ENCODE measurements at regions not wholly inside any gene's neighbourhood (a gene's known extent, or its start where the extent isn't known, plus 50 kb on each side); places are given as distances from the start of the nearest gene placed in this dataset.

- no peaks in the 10 kb centered on the region for H3K27me3 ChIP-seq (ENCODE audit: control insufficient read depth in 4 of 4, insufficient read depth in 4 of 4, low read length in 3 of 4)
- 75% methylated on average over 3 of the region's 3 CpGs for WGBS
- H3K36me3 ChIP-seq (ENCODE audit: control insufficient read depth in 4 of 4, insufficient read depth in 3 of 4, low read depth in 1 of 4, low read length in 3 of 4): no peaks in the 10 kb centered on the region
- H3K9me3 ChIP-seq (ENCODE audit: control insufficient read depth in 4 of 4, low read length in 3 of 4): no peaks in the 10 kb centered on the region
- DNase-seq (ENCODE audit: low spot score): no peak
- no peak overlapping the region for H3K27ac ChIP-seq (ENCODE audit: low read depth in 1 of 2, low read length in 2 of 2)
- H3K4me1 ChIP-seq (ENCODE audit: control insufficient read depth in 4 of 4, insufficient read depth in 4 of 4, low read length in 3 of 4): no peaks in the 10 kb centered on the region
- TF ChIP-seq FOXA1 (IDR thresholded peaks at IDR 0.05) (no peak), GABPA (IDR thresholded peaks at IDR 0.05 in 1 of 2, conservative IDR thresholded peaks at IDR 0.05 in 1 of 2) (no peak), RAD21 (IDR thresholded peaks at IDR 0.05) (no peak), JUND (IDR thresholded peaks at IDR 0.05) (no peak), CTCF (IDR thresholded peaks at IDR 0.05; ENCODE audit: low read depth, low read length, missing input control) (no peak), EGR1 (IDR thresholded peaks at IDR 0.05; ENCODE audit: low read depth in 2 of 2) (no peak), RXRA (IDR thresholded peaks at IDR 0.05) (no peak), NR2F2 (IDR thresholded peaks at IDR 0.05) (no peak)
- TF ChIP-seq, protein P1, sequence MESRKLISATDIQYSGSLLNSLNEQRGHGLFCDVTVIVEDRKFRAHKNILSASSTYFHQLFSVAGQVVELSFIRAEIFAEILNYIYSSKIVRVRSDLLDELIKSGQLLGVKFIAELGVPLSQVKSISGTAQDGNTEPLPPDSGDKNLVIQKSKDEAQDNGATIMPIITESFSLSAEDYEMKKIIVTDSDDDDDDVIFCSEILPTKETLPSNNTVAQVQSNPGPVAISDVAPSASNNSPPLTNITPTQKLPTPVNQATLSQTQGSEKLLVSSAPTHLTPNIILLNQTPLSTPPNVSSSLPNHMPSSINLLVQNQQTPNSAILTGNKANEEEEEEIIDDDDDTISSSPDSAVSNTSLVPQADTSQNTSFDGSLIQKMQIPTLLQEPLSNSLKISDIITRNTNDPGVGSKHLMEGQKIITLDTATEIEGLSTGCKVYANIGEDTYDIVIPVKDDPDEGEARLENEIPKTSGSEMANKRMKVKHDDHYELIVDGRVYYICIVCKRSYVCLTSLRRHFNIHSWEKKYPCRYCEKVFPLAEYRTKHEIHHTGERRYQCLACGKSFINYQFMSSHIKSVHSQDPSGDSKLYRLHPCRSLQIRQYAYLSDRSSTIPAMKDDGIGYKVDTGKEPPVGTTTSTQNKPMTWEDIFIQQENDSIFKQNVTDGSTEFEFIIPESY (IDR thresholded peaks at IDR 0.05): no peak
- TF ChIP-seq, protein P2, sequence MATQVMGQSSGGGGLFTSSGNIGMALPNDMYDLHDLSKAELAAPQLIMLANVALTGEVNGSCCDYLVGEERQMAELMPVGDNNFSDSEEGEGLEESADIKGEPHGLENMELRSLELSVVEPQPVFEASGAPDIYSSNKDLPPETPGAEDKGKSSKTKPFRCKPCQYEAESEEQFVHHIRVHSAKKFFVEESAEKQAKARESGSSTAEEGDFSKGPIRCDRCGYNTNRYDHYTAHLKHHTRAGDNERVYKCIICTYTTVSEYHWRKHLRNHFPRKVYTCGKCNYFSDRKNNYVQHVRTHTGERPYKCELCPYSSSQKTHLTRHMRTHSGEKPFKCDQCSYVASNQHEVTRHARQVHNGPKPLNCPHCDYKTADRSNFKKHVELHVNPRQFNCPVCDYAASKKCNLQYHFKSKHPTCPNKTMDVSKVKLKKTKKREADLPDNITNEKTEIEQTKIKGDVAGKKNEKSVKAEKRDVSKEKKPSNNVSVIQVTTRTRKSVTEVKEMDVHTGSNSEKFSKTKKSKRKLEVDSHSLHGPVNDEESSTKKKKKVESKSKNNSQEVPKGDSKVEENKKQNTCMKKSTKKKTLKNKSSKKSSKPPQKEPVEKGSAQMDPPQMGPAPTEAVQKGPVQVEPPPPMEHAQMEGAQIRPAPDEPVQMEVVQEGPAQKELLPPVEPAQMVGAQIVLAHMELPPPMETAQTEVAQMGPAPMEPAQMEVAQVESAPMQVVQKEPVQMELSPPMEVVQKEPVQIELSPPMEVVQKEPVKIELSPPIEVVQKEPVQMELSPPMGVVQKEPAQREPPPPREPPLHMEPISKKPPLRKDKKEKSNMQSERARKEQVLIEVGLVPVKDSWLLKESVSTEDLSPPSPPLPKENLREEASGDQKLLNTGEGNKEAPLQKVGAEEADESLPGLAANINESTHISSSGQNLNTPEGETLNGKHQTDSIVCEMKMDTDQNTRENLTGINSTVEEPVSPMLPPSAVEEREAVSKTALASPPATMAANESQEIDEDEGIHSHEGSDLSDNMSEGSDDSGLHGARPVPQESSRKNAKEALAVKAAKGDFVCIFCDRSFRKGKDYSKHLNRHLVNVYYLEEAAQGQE (IDR thresholded peaks at IDR 0.05): no peak
- TF ChIP-seq, protein P3, sequence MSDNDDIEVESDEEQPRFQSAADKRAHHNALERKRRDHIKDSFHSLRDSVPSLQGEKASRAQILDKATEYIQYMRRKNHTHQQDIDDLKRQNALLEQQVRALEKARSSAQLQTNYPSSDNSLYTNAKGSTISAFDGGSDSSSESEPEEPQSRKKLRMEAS (IDR thresholded peaks at IDR 0.05): no peak
- H3K4me3 ChIP-seq (ENCODE audit: low read depth in 1 of 3, low read length in 3 of 3): no peak overlapping the region
- H3K9ac ChIP-seq (ENCODE audit: low read depth in 1 of 2, low read length in 2 of 2): no peak overlapping the region
These were observed 821.9 kb upstream of the AUTS2 start for GRCh38 chr7:68776326-68776725.

DNA sequence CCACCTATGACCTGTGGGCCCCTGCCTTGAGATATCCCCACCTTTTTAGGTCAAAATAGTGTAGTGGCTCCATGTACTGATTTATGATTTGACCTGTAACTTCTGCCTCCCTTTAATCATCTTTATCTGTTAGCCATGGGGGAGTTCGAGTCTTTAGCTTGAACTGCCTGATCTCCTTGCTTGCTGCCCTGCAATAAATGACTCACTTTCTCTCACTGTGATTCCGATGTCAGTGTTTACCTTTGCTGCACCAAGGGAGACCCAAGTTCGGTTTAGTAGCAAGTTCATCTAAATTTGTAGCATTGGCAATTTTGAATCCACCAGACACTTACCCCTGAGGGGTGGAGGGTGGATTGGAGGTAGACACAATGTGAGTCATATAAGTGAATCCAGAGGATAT is 814.6 kb upstream of the AUTS2 start:
- no peak overlapping the region for H3K9ac ChIP-seq (ENCODE audit: low read depth in 1 of 2, low read length in 2 of 2)
- H3K27me3 ChIP-seq (ENCODE audit: control insufficient read depth in 4 of 4, insufficient read depth in 4 of 4, low read length in 3 of 4): no peaks in the 10 kb centered on the region
- H3K9me3 ChIP-seq (ENCODE audit: control insufficient read depth in 4 of 4, low read length in 3 of 4): no peaks in the 10 kb centered on the region
- WGBS: 78% methylated on average over 3 of the region's 3 CpGs
- no peak overlapping the region for H3K4me3 ChIP-seq (ENCODE audit: low read depth in 1 of 3, low read length in 3 of 3)
- H3K4me1 ChIP-seq (ENCODE audit: control insufficient read depth in 4 of 4, insufficient read depth in 4 of 4, low read length in 3 of 4): peaks cover 0 to 4% (median 1%) of the 10 kb centered on the region in 4 donors
- DNase-seq (ENCODE audit: low spot score): no peak
- H3K36me3 ChIP-seq (ENCODE audit: control insufficient read depth in 4 of 4, insufficient read depth in 3 of 4, low read depth in 1 of 4, low read length in 3 of 4): no peaks in the 10 kb centered on the region
- H3K27ac ChIP-seq (ENCODE audit: low read depth in 1 of 2, low read length in 2 of 2): no peak overlapping the region
- TF ChIP-seq HNF4A (conservative IDR thresholded peaks at IDR 0.05) (no peak), SP1 (IDR thresholded peaks at IDR 0.05) (no peak), YY1 (IDR thresholded peaks at IDR 0.05) (no peak), EGR1 (IDR thresholded peaks at IDR 0.05; ENCODE audit: low read depth in 2 of 2) (no peak), FOXA1 (IDR thresholded peaks at IDR 0.05) (no peak), FOXA2 (IDR thresholded peaks at IDR 0.05) (no peak), RXRA (IDR thresholded peaks at IDR 0.05) (no peak), TAF1 (conservative IDR thresholded peaks at IDR 0.05) (no peak), GABPA (IDR thresholded peaks at IDR 0.05 in 1 of 2, conservative IDR thresholded peaks at IDR 0.05 in 1 of 2) (no peak), NR2F2 (IDR thresholded peaks at IDR 0.05) (no peak), JUND (IDR thresholded peaks at IDR 0.05) (no peak), ATF3 (IDR thresholded peaks at IDR 0.05) (no peak), HNF4G (IDR thresholded peaks at IDR 0.05) (no peak)
- TF ChIP-seq, protein P1 (IDR thresholded peaks at IDR 0.05): no peak
- TF ChIP-seq, protein P2 (IDR thresholded peaks at IDR 0.05): no peak
- TF ChIP-seq, protein P3 (IDR thresholded peaks at IDR 0.05): no peak
